Lower leg skin (tissue), 4 donors: ENCODE measurements at regions not wholly inside any gene's neighbourhood (a gene's known extent, or its start where the extent isn't known, plus 50 kb on each side); places are given as distances from the start of the nearest gene placed in this dataset.

ENCODE experiments used
- DNase-seq, 2 donors: peaks; one replicate each; pipeline ENCODE4 v3.0.0-alpha.2; 2019; ENCODE audit warnings: low spot score in 2 of 2
- H3K4me3 ChIP-seq: fragments of 200-600 bp; sonication (generic); 2 replicates; pipeline ENCODE4 v1.5.1; 2017; ENCODE audit warnings: mild to moderate bottlenecking, low read depth; ENCODE audit not compliant: poor library complexity, severe bottlenecking
- CTCF ChIP-seq, 3 donors: fragments of 450-650 bp; IDR thresholded peaks; one replicate each; pipeline ENCODE4 v1.5.1; 2016; ENCODE audit warnings: antibody characterized with exemption in 3 of 3, mild to moderate bottlenecking in 3 of 3, moderate library complexity in 2 of 3
- POLR2A ChIP-seq, 2 donors: fragments of 450-650 bp; IDR thresholded peaks; one replicate each; pipeline ENCODE4 v1.6.1; 2016 to 2017; ENCODE audit warnings: antibody characterized with exemption in 2 of 2, mild to moderate bottlenecking in 1 of 2, moderate library complexity in 1 of 2
- WGBS, 2 donors: methylation state at CpG; one replicate each; pipeline ENCODE4 v1.1.5; 2018; 5-methylcytosine and 5-hydroxymethylcytosine counted together
- intact Hi-C: fragments of 100-400 bp; cut with DNase I; formaldehyde crosslinking; loops from one replicate; pipeline ENCODE4 v1.15.0; 2023; ENCODE audit warnings: low total_unique reads

GRCh38 chr9:89801742-89802670, 197.2 kb downstream of the GADD45G start:
- TF ChIP-seq CTCF (IDR thresholded peaks at IDR 0.05) (no peak), POLR2A (IDR thresholded peaks at IDR 0.05) (no peak)
- intact Hi-C loops, result no loop called here
- DNase-seq, result peak in 1 of 2 donors; percentile 59
- H3K4me3 ChIP-seq, result no peak overlapping the region
- WGBS, 2 donors, result 50 to 55% methylated on average over 13 of the region's 13 CpGs

GRCh38 chr9:89802781-89803355, 198.1 kb downstream of the GADD45G start:
- peak; percentile 42 to 86 for DNase-seq
- H3K4me3 ChIP-seq, result no peak overlapping the region
- TF ChIP-seq POLR2A (IDR thresholded peaks at IDR 0.05) (no peak), CTCF (IDR thresholded peaks at IDR 0.05) (no peak)
- intact Hi-C loops, result no loop called here
- WGBS, 2 donors, result 17 to 27% methylated on average over 8 of the region's 8 CpGs

- DNase-seq, result peak in 1 of 2 donors; percentile 68
These were observed 198.6 kb downstream of the GADD45G start for GRCh38 chr9:89803403-89803802.

GRCh38 chr9:89804766-89805531, 200.1 kb downstream of the GADD45G start:
- no peak overlapping the region for H3K4me3 ChIP-seq
- intact Hi-C loops, result no loop called here
- peak in 1 of 2 donors; percentile 40 for DNase-seq
- WGBS, 2 donors, result 86 to 92% methylated on average over 8 of the region's 8 CpGs
- no peak for TF ChIP-seq CTCF (IDR thresholded peaks at IDR 0.05)
- no peak for TF ChIP-seq POLR2A (IDR thresholded peaks at IDR 0.05)

More at GRCh38 chr9:89803403-89803802, 198.6 kb downstream of the GADD45G start:
- no peak for TF ChIP-seq POLR2A (IDR thresholded peaks at IDR 0.05)
- no peak for TF ChIP-seq CTCF (IDR thresholded peaks at IDR 0.05)
- intact Hi-C loops, result no loop called here
- no peak overlapping the region for H3K4me3 ChIP-seq
- 81 to 86% methylated on average over 7 of the region's 7 CpGs for WGBS, 2 donors

GRCh38 chr9:89805571-89806292, 200.9 kb downstream of the GADD45G start:
- peak in 1 of 2 donors; percentile 45 for DNase-seq
- TF ChIP-seq POLR2A (IDR thresholded peaks at IDR 0.05), result no peak
- no peak for TF ChIP-seq CTCF (IDR thresholded peaks at IDR 0.05)
- H3K4me3 ChIP-seq, result no peak overlapping the region
- intact Hi-C loops, result no loop called here
- 92 to 95% methylated on average over 10 of the region's 10 CpGs for WGBS, 2 donors
